ENCODE measurements at regions not wholly inside any gene's neighbourhood (a gene's known extent, or its start where the extent isn't known, plus 50 kb on each side); places are given as distances from the start of the nearest gene placed in this dataset.

GRCh38 chr3:78139166-78139565, 1099.3 kb downstream of the ROBO2 start:
- Mint-ChIP-seq H3K4me1 (peaks cover 4 to 6% of the 10 kb centered on the region in 2 experiments), H3K36me3 (ENCODE audit: insufficient read depth in 1 of 3, low read depth in 3 of 3) (no peaks in the 10 kb centered on the region), H3K9me3 (0 out of 5 replicates have a peak, but pooled peaks cover 0 to 2% of the 10 kb centered on the region in 2 experiments), H3K27me3 (ENCODE audit: low read depth) (no peaks in the 10 kb centered on the region), H3K27ac (no peak overlapping the region), H3K4me3 (no peak overlapping the region)
- no peak overlapping the region for H4K91ac ChIP-seq (ENCODE audit: insufficient read length, low read depth, low read length)
- H3T11ph ChIP-seq (ENCODE audit: low read length), result no peak overlapping the region
- H2BK12ac ChIP-seq (ENCODE audit: insufficient read length, low read depth, low read length), result no peak overlapping the region
- no peak overlapping the region for H4K8ac ChIP-seq (replicated peaks; ENCODE audit: insufficient read length, low read depth, low read length)
- no peak overlapping the region for H3K18ac ChIP-seq (ENCODE audit: insufficient read length, low read depth, low read length)
- DNase-seq, result no peak
- no peak overlapping the region for H3K14ac ChIP-seq (ENCODE audit: insufficient read depth, low read length)
- no peaks in the 10 kb centered on the region for H4K20me1 ChIP-seq (ENCODE audit: control insufficient read depth, insufficient read depth, insufficient read length)
- H3K79me1 ChIP-seq (ENCODE audit: insufficient read depth, low read depth, low read length, poor library complexity, severe bottlenecking), result no peaks in the 10 kb centered on the region
- H2BK120ac ChIP-seq (ENCODE audit: low read depth, low read length, poor library complexity, severe bottlenecking), result no peak overlapping the region
- TF ChIP-seq, protein P1, sequence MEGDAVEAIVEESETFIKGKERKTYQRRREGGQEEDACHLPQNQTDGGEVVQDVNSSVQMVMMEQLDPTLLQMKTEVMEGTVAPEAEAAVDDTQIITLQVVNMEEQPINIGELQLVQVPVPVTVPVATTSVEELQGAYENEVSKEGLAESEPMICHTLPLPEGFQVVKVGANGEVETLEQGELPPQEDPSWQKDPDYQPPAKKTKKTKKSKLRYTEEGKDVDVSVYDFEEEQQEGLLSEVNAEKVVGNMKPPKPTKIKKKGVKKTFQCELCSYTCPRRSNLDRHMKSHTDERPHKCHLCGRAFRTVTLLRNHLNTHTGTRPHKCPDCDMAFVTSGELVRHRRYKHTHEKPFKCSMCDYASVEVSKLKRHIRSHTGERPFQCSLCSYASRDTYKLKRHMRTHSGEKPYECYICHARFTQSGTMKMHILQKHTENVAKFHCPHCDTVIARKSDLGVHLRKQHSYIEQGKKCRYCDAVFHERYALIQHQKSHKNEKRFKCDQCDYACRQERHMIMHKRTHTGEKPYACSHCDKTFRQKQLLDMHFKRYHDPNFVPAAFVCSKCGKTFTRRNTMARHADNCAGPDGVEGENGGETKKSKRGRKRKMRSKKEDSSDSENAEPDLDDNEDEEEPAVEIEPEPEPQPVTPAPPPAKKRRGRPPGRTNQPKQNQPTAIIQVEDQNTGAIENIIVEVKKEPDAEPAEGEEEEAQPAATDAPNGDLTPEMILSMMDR (conservative IDR thresholded peaks at IDR 0.05), result no peak
- H2BK5ac ChIP-seq (ENCODE audit: insufficient read length, low read length), result no peak overlapping the region
- H3K27me3 ChIP-seq (ENCODE audit: insufficient read depth, low read length), result no peaks in the 10 kb centered on the region
- no peaks in the 10 kb centered on the region for H3K79me2 ChIP-seq (ENCODE audit: insufficient read depth, low read length)
- WGBS (ENCODE audit: extremely low coverage, insufficient read length, low lambda C conversion rate), result no CpG with 5 or more reads among the region's 3 CpGs
- H3K56ac ChIP-seq (ENCODE audit: insufficient read length, low read depth, low read length), result no peak overlapping the region
- H4K5ac ChIP-seq (ENCODE audit: insufficient read length, low read depth, low read length), result no peak overlapping the region
- H2AK5ac ChIP-seq (ENCODE audit: insufficient read length, low read length), result no peak overlapping the region
- no peak overlapping the region for H2BK15ac ChIP-seq (ENCODE audit: low read depth, low read length)
- no peak overlapping the region for H2BK20ac ChIP-seq (ENCODE audit: low read depth, low read length, poor library complexity, severe bottlenecking)
- no peaks in the 10 kb centered on the region for H3K9me3 ChIP-seq (ENCODE audit: control insufficient read depth, low read depth, low read length)
- no peak overlapping the region for H3K4me2 ChIP-seq (ENCODE audit: insufficient read depth, insufficient read length, low read length)
- H3K9ac ChIP-seq (ENCODE audit: extremely low read depth, insufficient read length, low read length), result no peak overlapping the region
- no peaks in the 10 kb centered on the region for H3K4me1 ChIP-seq (ENCODE audit: insufficient read depth, low read length)
- H2AFZ ChIP-seq (ENCODE audit: low read length), result no peak overlapping the region
- H3K23me2 ChIP-seq (ENCODE audit: insufficient read length, low read depth, low read length, poor library complexity, severe bottlenecking), result no peaks in the 10 kb centered on the region
- no peak overlapping the region for H3K27ac ChIP-seq (ENCODE audit: insufficient read length, low read depth, low read length)
- H3K4ac ChIP-seq (ENCODE audit: low read depth, low read length), result no peak overlapping the region
- no peak overlapping the region for H3K23ac ChIP-seq (ENCODE audit: insufficient read length, low read depth, low read length)
